Fibroblast of skin of right quadriceps (primary cell): ENCODE measurements at regions not wholly inside any gene's neighbourhood (a gene's known extent, or its start where the extent isn't known, plus 50 kb on each side); places are given as distances from the start of the nearest gene placed in this dataset.

Experiments
- DNase-seq: peaks from one replicate; pipeline ENCODE4 v3.0.0-alpha.2; 2013

DNA sequence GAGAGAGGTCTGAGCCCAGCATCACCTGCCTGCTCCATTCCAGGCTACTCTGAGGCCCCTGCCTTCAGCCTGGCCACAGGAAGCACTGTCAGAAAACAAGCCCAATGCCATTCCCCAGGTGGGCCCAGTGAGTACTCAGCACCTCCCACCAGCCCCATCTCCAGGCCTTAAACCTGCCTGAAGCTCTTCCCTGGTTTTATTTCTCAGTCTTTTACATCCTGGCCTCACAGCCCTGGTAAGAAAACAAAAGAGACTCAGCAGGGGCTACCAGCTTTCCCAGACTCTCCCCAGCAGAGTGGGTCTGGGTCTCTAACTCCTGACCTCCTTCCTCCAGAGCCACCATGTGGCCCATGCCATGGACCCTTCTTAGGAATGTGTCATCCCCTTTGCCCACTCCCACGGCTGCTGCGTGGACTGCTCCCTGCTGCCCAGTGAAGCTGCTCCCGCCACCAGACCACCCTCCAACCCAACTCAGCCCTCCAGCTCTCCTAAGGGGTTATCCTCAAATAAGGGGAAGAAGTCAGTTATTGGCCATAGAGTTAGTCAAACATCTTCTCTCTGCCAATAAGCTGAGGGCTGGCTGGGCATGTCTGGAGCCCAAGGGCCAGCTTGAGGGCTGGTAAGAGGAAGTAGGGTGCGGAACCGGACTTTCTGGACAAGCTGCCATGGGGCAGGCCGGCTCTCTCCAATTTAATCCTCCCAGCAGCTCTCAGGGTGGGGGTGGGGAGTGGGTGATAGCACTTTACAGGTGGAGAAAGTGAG, 116.7 kb upstream of the LINGO1 start:
- no peak for DNase-seq

- no peak for DNase-seq
Observed at GRCh38 chr15:77748078-77749064, 115.7 kb upstream of the LINGO1 start.

DNA sequence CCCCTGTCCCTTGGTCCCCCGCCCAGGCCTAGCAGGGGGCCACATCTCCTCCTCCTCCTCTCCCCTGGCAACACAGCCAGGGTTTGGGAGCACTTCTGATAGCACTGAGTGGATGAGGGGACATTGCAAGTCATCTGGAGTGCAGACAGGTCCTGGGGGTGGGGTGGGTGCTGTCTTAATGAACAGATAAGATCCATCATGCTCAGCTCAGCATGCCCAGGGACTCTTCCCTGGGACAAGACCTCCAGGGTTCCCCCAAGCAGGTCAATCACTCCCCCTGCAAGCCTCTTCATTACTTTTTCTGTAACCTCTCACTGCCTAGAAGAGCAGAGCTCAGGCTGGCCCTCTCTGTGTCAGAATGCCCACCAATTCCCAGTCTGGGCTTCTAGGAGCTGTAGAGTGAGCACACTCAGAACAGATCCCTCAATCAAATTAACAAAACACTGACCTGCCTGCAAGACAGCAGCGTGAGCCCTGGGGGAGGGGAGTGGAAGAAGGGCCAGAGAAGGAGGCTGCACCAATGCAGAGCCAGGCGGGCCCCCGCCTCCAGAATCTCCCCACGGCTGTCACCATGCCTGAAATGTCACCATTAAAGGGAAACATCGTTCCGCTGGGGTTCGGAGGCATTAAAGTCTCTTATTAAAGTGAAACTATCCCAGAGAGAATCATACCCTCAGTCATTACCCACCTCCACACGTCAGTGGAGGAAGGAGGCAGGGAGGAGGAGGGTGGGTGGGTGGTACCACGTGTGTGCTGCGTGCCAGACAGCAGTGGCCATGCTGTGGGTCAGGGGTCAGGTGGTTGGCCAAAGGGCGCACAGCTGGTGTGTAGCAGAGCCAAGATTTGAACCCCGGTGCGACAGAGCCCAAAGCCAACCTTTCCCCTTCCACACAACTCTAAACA, 114.7 kb upstream of the LINGO1 start:
- DNase-seq = no peak

DNA sequence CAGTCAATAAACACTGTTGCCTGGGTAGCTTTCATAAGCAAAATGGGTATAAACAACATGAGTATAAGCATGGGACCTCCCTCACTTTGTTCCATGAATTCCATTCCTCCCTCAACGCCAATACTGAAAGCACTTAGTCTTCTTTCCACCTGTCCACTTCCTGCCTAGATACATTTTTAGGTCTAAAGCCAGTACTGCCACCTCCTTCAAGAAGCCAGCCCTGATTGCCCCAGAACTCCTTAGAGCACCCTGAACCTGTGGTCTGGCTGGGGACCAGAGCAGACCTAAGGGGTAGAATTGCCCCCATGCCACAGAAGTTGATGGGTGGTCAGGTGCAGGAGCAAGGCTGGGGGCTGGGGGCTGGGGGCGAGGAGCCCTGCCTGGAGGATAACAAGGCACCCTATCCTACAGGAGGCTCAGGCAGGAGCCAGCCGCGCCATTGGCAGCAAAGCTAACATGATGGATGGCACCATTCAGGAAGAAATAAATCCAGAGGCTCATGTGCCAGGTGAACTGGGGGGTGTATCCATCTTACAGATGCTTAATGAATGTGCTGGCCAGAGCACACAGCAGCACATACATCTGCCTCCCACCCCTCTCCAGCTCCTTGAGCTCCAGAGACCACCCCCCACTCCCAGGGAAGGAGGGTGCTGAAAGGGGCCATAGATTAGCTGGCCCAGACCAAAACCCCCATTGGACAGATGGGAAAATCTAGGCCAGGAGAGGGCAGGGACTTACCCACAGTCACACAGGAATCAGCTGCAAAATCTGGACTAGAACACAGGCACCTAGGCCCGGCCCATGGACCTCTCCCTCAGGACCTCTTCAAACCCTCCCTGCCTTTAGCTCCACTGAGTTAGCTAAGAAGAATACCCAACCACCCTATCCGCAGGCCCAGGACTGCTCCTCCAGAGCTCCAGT, 113.8 kb upstream of the LINGO1 start:
- DNase-seq = no peak

DNA sequence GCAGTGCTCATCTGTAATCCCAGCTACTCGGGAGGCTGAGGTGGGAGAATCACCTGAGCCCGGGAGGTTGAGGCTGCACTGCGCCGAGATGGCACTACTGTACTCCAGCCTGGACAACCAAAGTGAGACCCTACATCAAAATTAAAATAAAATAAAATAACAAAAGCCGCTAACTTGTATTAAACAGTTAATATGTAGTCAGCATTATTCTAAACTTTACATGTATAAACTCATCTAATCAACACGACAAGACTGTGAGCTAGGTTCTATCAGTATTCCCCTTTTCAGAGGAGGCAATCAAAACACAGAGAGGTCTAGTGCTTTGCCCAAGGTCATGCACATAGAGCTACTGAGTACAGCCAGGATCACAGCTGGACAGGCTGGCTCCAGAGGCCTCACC, 111.7 kb upstream of the LINGO1 start:
- no peak for DNase-seq

DNA sequence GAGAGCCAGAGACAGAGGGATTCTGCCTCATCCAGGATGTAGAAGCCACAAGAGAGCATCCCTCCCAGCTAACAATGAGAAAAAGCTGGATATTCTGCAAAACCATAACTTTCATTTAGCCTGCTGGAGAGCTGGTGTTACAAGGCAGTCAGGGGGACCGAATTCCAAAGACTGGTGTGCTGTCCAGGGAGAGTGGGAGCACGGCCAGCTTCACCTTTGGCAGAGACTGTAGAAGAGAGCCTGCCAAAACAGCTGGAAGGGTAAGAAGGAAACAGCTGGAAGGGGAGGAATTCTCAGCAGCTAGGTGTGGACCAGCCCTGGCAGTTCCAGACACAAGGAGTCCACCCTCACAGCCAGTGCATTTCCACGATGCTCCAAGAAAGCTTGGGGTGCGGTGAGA, 109.9 kb upstream of the LINGO1 start:
- no peak for DNase-seq

GRCh38 chr15:77742127-77742526, 109.4 kb upstream of the LINGO1 start:
- no peak for DNase-seq

DNA sequence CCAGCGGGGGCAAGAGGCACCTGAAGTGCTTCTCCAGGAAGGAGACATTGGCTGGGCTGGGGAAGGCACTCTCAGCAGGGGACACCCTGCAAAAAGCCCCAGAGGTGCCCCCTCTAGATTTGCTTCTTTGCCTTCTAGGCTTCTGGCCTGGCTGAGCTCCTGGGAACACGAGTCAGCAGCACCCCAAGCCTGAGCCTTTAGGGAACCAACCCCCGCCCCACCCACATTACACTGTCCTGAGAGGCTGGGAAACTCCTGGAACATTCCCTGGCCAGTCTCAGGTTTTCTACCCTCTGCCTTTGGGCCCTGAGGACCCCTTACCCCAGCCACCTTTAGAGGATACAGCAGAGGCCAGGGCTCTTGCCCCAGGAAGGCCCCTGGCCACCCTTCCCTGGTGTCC, 108.4 kb upstream of the LINGO1 start:
- no peak for DNase-seq

DNA sequence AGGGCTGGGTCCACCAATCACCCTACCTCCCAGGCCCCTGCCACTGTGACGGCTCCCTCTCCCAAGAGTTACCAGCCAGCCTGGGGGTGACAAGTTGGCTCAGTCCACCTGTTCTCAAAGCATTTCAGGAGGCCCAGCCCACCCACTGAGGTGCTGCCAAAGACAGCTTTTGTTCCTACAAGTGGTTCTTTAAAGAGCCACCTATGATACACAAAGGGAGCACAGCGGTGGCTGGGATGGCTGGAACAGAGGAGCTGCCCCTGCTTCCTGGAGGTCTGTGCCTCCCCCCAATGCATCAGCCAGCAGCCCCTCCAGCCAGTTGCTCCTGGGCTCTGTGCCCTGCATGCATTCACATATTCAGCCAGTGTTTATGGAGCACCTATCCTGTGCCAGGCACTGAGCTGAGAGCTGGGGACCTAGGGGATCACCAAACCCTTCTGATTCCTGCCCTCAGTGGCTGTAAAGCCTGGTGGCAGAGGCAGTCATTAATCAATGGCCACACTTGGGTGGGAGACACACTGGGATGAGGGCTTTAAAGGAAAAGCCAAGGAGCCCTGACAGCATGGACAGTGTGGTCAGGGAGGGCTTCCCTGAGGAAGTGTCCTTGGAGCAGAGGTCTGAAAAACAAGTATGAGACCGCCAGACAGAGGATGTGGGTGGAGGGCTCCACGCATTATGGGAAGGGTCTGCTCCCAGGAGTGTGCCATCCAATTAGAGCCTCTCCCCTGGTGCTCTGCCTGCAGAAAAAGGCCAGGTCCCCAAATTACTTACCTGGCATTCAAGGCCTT, 107.1 kb upstream of the LINGO1 start:
- DNase-seq = no peak

GRCh38 chr15:77738441-77739302, 106.0 kb upstream of the LINGO1 start:
- no peak for DNase-seq

- DNase-seq = no peak
Observed at GRCh38 chr15:77738038-77738370, 105.3 kb upstream of the LINGO1 start.

- no peak for DNase-seq
Observed at GRCh38 chr15:77737238-77738037, 104.7 kb upstream of the LINGO1 start.

DNA sequence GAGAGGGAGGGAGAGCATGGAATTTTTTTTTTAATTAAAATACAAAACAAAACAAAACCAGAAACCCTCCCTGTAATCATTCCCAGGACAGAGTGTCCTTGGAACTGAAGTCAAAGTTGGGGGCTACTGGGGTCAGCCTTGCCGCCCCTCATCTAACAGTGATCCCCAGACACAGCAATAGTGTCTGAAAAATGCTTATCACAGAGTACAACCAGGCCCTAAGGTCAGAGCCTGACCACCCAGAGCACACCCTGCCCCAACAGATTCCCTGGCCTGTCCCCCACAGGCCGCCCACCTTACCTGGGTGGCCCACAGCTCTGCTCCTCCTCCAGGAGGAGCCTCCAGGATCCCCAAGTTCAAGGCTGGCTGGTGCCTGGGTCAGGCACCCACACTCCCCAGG, 101.6 kb upstream of the LINGO1 start:
- DNase-seq = no peak

- DNase-seq = no peak
Observed at GRCh38 chr15:77733579-77734300, 101.0 kb upstream of the LINGO1 start.

DNA sequence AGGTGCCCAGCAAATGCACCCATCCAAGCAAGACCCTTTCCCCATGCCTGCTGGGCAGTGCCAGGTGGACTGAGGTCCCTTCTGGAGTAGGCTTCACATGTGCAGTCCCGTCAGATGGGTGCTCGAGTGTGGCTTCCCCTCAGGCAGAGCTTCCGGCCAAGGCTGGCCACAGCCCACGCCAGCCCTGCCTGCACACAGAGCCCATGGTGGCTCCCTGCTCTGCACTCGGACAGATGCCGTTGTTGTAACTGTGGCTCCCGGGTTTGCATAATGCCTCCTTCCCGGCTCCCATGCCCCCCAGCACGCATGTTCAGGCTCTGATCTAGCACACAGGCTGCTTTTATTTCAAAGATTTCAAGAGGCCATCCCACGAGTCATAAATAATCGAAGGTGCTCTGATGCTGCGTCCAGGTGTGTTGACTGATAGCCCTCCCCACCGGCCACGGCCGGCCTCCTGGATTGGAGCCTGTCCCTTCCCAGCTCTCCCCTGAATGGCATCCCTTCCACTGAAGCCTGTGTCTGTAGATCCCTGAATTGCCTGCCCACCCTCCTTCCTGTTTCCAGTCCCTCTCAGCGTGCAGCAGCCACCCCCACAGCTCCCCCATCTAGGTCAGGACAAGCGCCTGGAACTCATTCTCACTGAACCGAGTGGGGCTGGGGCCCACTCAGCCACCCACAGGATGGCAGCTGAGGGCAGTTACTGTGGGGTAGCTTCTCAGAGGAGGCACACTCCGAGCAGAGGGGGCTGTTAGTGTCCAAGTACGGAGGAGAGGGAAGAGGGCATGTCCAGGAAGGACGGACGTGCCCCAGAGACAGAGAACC, 100.0 kb upstream of the LINGO1 start:
- DNase-seq = no peak

GRCh38 chr15:77731945-77732344, 99.2 kb upstream of the LINGO1 start:
- no peak for DNase-seq

DNA sequence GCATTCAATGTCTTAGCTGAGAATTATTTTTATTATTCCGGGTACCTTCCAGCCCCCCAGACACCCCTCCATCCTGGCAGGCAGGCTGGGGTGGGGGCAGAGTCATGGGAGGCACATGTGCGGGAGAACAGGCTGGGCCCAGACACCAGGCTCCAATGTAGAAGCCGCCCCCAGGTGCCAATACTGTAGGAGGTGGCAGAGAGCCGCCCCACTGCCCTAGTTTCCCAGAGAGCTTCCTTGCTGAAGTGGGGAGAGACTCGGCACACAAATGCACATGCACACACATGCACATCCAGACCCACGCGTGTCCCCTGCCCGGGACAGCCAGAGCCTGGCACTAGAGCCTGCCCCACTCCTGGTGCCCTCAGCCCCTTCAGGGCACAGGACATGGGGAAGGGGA, 98.4 kb upstream of the LINGO1 start:
- DNase-seq = no peak
